Peyer's patch (tissue), 4 donors: ENCODE measurements at regions not wholly inside any gene's neighbourhood (a gene's known extent, or its start where the extent isn't known, plus 50 kb on each side); places are given as distances from the start of the nearest gene placed in this dataset.

Experiments
- CTCF ChIP-seq, 6 experiments: fragments of 450-650 bp in 4 of 6; fragments of 200-600 bp in 2 of 6; sonication (generic) in 1 of 6; IDR thresholded peaks; one replicate each; pipeline ENCODE4 v1.5.1; 2017 to 2019; ENCODE audit warnings: antibody characterized with exemption in 6 of 6, mild to moderate bottlenecking in 3 of 6, moderate library complexity in 1 of 6
- POLR2A ChIP-seq, 2 donors: fragments of 450-650 bp; IDR thresholded peaks; one replicate each; pipeline ENCODE4 v1.5.1; 2017; ENCODE audit warnings: antibody characterized with exemption in 2 of 2, mild to moderate bottlenecking in 2 of 2, moderate library complexity in 2 of 2

DNA sequence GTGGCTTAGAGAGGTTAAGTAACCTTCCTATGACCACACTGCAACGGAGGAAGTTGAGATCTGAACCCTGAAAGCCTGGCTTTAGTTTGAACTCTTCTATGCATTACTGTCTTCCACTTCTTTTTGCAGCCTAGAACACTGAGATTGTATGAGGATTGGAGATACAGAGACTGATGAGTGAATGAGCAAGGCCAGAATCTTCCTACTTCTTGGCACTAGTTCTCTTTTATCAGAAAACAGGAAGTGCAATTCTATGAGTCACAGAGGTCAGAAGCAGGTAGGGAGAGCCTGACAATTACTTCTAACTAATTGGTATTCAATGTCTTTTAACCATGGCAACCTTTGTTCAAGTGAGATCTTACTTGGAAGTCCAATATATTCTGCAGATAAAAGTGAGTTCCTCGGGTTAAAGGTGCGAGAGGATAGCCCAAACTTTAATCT, 219.0 kb downstream of the SHQ1 start:
- TF ChIP-seq POLR2A (IDR thresholded peaks at IDR 0.05) (no peak), CTCF (IDR thresholded peaks at IDR 0.05) (no peak)
